Kasumi-1 (cell line): ENCODE measurements at regions not wholly inside any gene's neighbourhood (a gene's known extent, or its start where the extent isn't known, plus 50 kb on each side); places are given as distances from the start of the nearest gene placed in this dataset.
"Not testable (repeated sequence)": the region's sequence is repeated elsewhere in the genome, so short reads cannot be mapped to it uniquely, and the experiment has no call there.

Experiments used
- DNase-seq, 2 experiments: peaks; one replicate each; lab custom pipeline; 2025; lab: John Stamatoyannopoulos, UW

DNA sequence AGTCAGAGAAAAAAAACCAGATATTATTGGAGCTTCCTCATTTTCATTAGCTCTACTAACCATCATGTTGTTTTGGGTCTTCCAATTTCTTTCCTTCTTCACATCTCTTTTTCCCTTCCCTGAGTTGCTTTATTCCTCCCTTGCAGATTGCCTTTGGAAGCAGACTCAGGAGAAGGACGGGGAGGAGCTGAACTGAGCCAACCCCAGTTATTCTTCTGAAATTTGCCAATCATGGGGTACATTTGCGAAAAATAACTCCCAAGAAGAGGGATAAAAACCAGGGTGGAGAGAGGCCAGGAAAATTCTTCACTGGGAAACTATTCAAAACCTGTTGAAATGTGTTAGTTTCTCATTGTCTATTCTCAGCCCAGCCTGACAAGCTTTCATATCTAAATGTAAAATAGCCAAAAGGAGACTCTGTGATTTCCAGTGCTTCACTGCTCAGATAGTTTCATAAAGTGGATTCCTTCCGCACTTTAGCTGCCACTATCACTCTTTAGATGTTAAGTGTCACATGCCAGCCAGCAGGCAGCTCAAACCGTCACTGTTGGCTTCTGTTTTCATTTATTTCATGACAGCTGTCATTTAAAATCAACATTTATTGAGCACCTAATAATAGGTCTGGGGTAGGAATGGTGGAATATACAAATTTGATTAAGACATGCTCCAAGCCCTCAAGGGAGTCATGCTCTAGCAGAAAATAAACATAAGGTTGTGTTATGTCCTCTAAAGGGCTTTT is 204.5 kb downstream of the SREK1 start:
- no peak for DNase-seq

DNA sequence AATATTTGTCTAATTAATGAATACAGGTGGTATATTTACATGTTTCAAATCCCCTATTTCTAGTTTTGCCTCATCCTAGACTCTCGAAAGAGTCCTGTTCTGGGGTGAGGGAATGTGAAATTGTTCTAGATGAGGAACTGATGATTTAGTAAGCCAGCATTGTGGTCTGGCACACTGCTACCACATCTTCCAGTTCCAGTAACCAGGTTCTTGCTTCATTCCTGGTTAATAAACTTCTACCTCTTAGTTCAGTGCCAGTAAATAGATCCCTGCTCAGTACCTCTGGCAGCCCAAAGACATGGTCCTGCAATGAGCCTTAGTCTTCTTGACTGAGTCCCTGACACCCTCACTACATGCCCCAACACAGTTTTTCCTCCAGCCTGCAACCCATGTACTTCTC is 207.7 kb downstream of the SREK1 start:
- DNase-seq = peak; percentile 19 to 33

DNA sequence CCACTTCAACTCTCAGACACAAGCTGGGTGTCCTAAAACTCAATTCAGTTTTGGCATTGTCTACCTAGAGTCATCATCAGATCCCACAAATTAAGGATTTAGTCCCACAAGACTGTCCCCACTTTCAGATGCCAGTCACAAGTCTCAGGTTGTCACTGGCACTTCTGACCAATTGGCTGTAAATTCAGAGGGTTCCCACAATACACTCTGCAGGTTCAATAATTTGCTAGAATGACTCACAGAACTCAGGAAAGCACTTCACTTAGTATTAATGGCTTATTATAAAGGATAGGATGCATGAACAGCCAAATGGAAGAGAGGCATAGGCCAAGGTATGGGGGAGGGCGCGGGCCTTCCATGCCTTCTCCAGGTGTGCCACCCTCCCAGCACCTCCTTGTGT is 209.1 kb downstream of the SREK1 start:
- no peak for DNase-seq

DNA sequence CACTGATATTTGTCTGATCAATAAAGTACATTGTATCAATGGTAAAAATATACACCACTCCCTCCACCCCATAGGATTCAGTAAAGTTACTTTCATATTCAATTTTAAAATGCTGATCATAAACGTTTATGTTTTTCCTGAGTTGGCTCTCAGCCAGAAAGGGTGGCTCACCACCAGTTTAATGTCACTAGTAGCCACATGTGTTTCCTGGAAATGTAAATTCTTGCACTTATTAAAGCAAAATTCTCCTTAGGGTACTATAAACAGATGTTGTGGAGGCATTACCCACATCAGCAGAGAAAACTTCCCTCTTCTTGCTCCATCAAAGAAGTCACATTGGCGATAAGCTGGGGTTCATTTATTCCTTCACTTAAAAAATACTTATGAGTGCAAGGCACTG is 210.3 kb downstream of the SREK1 start:
- no peak for DNase-seq

DNA sequence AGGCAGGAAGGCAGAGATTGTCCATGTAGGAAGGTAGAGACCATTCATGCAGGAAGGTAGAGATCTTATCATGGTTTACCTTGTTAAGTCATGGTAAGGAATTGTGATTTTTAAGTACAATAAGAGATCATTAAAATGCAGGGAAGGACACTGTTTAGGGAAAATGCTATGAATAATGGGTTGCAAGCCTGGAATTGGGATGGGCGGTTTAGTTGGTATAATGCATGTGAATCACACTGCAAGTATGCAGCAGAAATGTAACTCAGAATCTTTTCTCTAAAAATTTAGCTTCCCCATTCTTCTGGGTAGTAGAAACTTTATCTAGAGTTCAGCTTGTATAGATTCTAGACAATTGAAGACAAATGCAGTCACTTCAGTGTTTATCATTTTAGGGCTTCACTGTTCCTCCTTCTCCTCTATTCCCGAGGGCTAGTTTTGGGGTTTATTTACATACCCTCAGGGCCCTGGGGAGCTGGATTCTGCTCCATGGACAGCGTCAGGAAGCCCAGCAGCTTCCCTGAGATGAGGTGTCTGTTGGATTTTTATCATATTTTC is 212.0 kb downstream of the SREK1 start:
- no peak for DNase-seq

DNA sequence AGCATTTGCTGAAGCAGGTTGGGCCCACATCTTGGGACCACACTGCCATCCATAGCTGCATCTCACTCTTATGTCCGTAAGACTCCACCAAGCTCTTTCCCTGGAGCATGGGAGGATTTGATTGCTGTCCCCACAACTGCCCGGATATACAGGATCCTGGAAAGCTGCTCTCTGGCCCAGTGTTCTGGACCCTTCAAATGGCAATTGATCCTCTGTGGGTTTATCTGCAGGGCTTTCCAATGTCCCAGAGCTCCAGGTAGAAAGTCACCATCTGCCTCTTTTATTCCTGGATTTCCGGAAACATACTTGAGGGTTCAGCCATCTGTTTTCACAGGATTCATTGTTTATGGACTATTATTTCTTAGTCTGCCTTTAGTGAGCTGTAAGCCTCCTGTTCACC is 214.6 kb downstream of the SREK1 start:
- DNase-seq = no peak

DNA sequence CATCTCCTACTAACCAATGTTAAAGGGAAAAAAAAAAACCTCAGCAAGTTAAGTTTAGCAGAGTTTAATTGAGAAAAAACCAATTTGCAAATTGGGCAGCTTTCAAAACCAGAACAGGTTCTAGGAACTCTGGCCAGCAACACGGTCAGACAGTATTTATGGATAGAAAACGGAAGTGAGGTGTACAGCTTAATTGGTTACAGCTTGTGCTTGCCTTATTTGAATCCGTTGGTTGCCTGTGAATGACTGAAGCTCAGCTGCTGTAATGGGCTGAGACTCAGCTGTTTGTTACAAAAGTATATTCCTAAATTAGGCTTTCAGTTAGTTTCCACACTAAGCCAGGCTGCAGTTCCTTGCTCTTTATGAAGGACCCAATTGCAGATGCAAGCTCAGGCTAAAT is 217.0 kb downstream of the SREK1 start:
- no peak for DNase-seq

DNA sequence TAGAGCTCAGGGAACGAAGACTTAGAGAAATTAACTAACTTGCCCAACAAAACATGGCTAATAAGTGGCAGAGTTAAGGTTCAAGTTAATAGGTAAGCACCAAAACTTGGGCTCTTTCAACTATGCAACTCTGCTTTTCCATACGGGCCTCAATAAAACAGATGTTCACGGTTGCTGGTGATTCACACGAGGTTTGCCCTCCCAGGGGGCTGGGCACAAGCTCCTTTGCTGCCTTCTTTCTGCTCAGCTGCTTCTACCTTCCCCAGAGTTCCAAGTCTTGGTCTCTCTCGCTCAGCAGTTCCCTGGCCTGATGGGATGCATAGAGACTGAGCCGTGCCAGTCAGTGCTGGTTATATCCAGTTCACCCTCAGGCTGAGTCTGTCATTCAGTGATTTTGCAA is 217.9 kb downstream of the SREK1 start:
- no peak for DNase-seq

DNA sequence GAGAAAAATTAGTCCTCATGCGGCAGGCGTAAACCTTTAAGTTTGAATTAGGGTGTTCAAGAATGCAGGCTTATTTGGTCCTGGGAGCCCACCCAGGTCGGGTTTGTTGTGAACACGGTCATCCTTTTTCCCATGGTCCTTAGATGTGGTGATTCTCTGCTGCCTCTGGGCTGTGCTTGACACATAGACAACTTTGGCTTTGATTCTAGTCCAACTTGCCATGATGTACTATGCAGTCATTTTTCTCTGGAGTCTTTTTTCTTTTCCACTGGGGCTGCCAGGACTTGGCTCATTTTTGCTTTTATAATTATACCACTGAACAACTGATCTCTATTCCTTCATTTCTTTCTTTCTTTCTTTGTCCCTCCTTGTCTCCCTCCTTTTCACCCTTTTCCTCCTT is 218.6 kb downstream of the SREK1 start:
- no peak for DNase-seq

DNA sequence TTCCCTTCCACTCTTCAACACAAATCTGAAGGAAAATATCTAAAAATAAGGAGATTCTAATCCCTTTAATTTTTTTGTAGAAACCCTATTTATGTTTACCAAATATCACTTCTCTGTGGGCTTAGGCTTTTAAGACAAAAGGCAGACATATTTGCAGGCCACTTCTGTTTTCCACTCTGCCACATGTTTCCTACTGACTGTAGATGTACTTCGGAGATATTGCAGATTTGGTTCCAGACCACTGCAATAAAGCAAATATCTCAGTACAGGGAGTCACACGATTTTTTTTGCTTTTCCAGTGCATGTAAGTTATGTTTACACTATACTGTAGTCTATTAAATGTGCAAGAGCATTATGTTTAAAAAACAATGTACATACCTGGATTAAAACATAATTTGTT is 219.0 kb downstream of the SREK1 start:
- DNase-seq = no peak

DNA sequence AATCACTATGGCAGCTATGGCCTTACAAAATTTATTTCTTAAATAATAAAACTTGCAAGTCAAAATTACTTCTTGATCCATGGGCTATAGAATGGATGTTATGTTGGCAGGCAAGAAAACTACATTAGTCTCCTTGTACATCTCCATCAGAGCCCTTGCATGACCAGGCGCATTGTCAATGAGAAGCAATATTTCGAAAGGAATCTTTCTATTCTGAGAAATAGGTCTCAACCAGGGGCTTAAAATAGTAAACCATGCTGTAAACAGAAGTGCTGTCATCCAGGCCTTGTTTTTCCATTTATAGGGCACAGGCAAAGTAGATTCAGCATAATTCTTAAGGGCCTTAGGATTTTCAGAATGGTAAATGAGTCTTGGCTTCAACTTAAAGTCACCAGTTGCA is 220.1 kb downstream of the SREK1 start:
- DNase-seq = no peak

DNA sequence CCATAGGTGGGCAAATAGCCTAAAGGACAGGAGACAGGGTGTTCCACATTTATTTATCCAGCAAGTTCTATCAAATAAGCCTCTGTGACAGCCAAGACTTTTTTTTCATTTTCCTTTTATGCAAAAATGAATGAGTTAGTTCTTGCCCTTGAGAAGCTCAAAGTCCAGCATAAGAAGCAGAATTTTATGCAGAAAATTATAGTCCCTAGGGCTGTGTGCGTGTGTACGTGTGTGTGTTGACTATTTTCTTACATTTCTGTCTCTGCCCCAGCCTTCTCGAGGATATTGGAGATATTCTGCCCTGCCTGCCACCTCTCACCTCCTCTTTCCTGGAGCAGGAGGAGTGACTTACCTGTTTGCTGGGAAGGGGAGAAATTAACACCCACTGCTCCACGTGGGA is 221.9 kb downstream of the SREK1 start:
- DNase-seq = no peak

DNA sequence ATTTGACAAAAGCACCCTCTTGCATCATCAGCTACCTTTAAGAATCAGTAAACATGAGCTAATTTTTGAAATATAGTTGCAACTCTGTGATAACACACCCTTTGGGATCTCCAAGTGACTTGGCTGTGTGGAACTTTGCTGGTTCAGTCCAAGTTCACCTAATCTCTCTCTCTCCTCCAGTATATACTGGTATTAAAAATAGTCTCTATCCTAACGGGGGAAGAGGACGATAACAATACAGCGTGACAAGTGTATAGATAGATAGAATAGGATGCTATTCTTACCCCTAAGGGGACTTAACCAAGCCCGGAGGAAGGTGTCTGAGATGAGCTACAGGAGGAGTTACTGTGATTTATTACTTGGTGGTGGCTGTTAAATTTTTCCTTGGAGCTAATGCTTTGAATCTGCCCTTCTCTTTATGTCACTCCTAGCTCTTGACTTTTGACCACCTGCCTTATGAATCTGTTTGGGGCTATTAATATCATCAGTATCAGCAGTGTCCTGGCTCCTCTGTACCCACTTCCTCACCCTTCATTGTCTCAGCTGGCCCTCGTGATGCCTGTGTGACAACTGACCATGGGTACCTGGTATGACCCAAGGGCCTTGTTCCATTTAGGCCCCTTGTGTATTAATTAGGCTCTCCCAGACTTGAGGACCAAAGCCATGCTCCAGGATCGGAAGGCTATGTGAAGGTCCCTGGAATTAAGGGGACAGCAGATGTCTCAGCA is 223.9 kb downstream of the SREK1 start:
- DNase-seq = no peak

DNA sequence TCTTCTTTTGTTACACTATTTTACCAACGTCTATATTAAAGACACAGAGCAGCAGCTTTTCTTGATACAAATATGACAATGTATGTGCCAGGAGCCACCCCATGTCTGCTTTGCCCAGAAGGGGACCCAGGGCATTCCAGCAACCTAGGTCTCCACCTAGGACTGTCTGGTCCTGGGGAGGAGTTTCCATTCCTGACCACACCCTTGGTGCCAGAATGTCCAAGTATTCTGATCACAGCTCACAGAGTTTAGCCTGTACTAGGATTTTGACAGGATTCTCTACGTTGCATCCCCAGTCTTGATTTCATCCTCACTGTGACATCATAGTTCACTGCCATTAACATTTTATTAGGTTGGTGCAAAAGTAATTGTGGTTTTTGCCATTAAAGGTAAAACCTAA is 224.7 kb downstream of the SREK1 start:
- DNase-seq = no peak

DNA sequence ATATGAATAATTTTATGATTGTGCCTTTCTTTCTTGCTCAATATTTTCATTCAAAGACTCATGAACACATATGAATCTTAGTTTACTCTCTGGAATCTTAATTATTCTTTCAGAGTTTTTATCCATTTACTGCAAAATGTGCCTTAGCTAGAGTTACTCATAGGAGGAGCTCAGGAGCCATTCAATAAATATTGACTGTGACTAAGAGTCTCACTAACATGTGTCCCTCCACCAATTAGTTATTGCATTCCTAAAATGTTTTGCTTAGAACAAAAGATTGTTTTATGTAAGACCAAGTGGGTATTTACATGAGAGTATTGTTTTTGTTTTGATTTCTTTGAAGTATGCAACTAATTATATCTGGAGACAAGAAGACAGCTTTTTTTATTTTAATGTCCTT is 218.4 kb upstream of the MAST4 start:
- DNase-seq = no peak

DNA sequence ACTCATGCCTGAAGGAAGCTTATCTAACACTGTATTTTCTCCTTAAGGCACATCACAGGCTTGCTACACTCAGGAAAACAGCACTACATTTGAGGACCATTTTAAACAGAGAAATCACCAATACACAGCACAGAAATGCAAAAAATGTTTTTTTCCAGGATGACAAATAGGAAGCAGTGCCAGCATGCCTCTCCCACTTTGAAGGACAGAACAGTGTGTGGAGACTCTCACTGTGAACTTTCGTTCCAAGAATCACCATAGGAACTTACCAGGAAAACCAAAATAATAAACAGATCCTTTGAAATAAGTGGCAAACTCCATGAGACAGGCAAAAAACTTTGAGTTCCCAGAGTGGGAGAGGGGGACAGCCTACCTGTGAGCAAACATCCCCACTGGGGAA is 217.8 kb upstream of the MAST4 start:
- no peak for DNase-seq

DNA sequence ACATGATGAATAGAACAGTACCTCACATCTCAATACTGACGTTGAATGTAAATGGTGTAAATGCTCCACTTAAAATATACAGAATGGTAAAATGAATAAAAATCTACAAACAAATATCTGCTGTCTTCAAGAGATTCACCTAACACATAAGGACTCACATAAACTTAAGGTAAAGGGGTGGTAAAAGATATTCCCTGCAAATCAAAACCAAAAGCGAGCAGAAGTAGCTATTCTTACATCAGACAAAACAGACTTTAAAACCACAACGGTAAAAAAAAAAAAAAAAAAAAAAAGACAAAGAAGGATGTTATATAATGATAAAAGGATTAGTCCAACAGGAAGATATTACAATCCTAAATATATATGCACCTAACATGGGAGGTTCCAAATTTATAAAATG is 214.0 kb upstream of the MAST4 start:
- DNase-seq = no peak

DNA sequence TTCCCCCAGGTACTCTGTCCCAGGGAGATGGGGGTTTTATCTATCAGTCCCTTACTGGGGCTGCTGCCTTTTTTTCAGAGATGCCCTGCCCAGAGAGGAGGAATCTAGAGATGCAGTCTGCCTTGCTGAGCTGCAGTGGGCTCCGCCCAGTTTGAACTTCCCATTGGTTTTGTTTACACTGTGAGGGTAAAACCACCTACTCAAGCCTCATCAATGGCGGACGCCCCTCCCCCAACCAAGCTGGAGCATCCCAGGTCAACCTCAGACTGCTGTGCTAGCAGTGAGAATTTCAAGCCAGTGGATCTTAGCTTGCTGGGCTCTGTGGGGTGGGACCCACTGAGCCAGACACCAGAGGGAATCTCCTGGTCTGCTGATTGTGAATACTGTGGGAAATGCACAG is 191.0 kb upstream of the MAST4 start:
- not testable (repeated sequence) for DNase-seq

DNA sequence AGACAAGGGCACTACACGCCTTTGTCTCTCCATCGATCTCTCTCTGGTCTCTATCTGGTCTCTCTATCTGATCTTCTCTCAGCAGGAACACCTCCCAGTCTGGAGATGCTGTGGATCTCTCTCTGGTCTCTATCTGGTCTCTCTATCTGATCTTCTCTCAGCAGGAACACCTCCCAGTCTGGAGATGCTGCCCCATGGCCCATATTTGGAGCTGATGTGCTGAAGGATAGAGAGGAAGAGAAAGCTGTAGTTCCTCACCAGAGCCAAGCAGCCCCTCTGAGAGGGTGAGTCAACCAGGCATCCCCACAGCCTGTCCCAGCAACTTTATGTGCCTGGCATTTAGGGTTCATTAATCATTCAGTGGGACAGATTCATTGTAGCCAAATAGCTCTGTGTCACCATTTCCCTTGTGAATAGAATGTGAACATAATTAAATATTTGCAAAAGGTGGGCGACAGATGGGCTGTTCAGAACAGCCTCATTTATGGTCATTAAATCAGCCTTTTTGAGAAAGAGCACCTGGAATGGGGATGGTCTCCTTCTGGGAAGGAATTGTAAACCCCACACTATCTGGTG is 189.3 kb upstream of the MAST4 start:
- no peak for DNase-seq

DNA sequence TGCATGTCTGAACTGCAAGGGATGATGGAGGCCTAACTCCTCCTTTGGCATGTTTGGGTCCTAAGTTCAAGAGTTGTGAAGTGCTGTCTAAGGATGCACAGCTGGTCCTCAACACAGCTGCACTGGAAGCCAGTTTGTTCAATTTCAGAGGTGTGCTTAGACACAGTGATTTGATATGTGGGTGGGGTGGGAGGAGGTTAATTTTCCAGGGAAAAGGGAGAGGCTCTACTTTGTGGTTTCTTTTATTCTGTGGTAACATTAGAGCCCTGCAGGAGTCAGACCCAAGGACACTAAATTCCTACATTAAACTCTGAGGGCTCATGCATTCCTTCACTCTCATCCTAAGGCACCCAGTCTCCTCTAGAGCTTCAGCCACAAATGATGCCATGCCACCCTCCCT is 188.4 kb upstream of the MAST4 start:
- DNase-seq = no peak

DNA sequence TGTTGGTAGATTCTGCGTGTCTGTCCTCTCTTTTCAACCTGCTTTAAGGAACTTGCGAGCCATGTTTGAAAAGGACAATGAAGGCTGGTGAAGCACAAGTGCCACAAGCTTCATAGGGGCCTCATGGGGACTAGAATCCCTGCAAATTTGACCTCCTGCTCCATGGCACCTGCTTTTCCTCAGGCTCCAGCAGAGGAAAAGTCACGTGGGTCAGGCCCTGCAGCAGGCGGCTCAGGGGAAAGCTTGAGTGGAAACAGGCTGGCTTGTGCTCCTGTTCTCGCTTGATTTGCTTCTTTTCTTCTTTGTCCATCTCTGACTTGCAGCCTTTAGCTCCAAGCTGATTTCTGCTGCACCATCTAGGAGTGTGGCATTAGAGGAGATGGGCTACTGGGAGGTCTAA is 187.6 kb upstream of the MAST4 start:
- DNase-seq = no peak

DNA sequence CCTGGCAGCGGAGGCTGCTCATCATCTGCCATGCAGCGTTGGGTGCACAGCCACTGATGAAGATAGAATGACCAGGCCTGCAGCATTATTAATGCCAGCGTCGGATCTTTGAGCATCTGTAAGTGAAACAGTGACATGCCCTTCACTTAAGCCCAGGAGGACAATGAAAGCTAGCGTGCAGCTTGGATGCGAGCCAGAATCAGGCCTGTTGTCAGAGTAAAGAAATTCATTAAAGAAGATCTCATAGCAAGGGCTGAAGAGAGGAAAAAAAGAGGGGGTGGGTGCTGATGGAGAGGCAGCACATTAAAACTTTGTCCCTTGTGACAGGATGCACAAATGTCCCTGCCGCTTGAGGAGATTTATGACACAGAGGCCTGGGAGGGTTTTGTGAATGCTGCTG is 186.1 kb upstream of the MAST4 start:
- no peak for DNase-seq

DNA sequence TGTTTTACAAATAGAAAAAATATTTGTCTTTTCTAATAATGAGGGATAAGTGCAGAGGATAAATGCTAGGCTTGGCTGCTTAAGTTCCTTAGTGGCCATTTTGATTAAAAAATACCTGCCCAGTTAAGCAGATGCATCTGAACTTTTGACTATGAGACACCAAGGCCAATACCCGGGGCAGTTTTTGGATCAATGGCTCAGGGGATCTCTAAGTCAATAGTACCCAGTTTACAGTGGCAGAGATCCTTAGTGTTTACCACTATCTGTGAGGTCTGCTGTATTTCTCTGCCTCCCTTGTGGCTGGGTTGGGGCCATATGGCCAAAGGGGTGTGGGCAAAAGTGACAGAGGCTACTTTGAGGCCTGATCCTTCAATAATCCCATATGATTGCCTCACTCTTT is 184.5 kb upstream of the MAST4 start:
- no peak for DNase-seq
